ENCODE measurements at regions not wholly inside any gene's neighbourhood (a gene's known extent, or its start where the extent isn't known, plus 50 kb on each side); places are given as distances from the start of the nearest gene placed in this dataset.

- no peak for TF ChIP-seq MXD4 (CRISPR knock-in tag; IDR thresholded peaks at IDR 0.05)
- no peak for TF ChIP-seq ZFP91 (CRISPR knock-in tag; IDR thresholded peaks at IDR 0.05; ENCODE audit: borderline replicate concordance)
- no peak for TF ChIP-seq SIN3A (IDR thresholded peaks at IDR 0.05; ENCODE audit: borderline replicate concordance, low read depth, low read length)
- no peak for TF ChIP-seq EZH2 (conservative IDR thresholded peaks at IDR 0.05; ENCODE audit: low read depth, low read length)
- TF ChIP-seq FUBP1 (CRISPR knock-in tag; IDR thresholded peaks at IDR 0.05; ENCODE audit: borderline replicate concordance), result no peak
- TF ChIP-seq, protein P1, sequence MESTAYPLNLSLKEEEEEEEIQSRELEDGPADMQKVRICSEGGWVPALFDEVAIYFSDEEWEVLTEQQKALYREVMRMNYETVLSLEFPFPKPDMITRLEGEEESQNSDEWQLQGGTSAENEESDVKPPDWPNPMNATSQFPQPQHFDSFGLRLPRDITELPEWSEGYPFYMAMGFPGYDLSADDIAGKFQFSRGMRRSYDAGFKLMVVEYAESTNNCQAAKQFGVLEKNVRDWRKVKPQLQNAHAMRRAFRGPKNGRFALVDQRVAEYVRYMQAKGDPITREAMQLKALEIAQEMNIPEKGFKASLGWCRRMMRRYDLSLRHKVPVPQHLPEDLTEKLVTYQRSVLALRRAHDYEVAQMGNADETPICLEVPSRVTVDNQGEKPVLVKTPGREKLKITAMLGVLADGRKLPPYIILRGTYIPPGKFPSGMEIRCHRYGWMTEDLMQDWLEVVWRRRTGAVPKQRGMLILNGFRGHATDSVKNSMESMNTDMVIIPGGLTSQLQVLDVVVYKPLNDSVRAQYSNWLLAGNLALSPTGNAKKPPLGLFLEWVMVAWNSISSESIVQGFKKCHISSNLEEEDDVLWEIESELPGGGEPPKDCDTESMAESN (CRISPR knock-in tag; conservative IDR thresholded peaks at IDR 0.05), result no peak
- TF ChIP-seq ZFP36 (IDR thresholded peaks at IDR 0.05; ENCODE audit: borderline replicate concordance, low read depth, low read length, partially characterized antibody), result no peak
- no peak for TF ChIP-seq ATF7 (IDR thresholded peaks at IDR 0.05)
- no peak for TF ChIP-seq ATF7 (CRISPR knock-in tag; IDR thresholded peaks at IDR 0.05)
- no peak for TF ChIP-seq ZNF24 (IDR thresholded peaks at IDR 0.05)
Observed at GRCh38 chr2:173750353-173750801, 214.8 kb downstream of the SP3 start.

Measured in HepG2 (cell line).